SK-N-MC (cell line): ENCODE measurements at regions not wholly inside any gene's neighbourhood (a gene's known extent, or its start where the extent isn't known, plus 50 kb on each side); places are given as distances from the start of the nearest gene placed in this dataset.

Experiments
- DNase-seq: peaks from one replicate; pipeline ENCODE4 v3.0.0-alpha.2; 2011; ENCODE audit warnings: low read depth, low spot score
- H3K27ac ChIP-seq: fragments of 200-600 bp; sonication (generic); 2 replicates; pipeline ENCODE4 v1.5.1; 2016; ENCODE audit warnings: mixed run types
- H3K36me3 ChIP-seq: fragments of 200-600 bp; sonication (generic); 2 replicates; pipeline ENCODE4 v1.6.1; 2017; ENCODE audit warnings: antibody characterized with exemption, low read length, mixed read lengths; ENCODE audit not compliant: insufficient read depth
- H3K4me3 ChIP-seq: fragments of 200-600 bp; sonication (generic); 2 replicates; pipeline ENCODE4 v1.5.1; 2016
- H3K9ac ChIP-seq: fragments of 200-600 bp; sonication (generic); 2 replicates; pipeline ENCODE4 v1.8.0; 2017; ENCODE audit warnings: mixed run types, mixed read lengths; ENCODE audit not compliant: insufficient read length
- H3K9me3 ChIP-seq: fragments of 200-600 bp; sonication (generic); 2 replicates; pipeline ENCODE4 v1.6.1; 2017; ENCODE audit warnings: low read depth, mild to moderate bottlenecking, antibody characterized with exemption, low read length, moderate library complexity, mixed read lengths
- EZH2 ChIP-seq: fragments of 200-600 bp; sonication (generic); IDR thresholded peaks from one replicate; pipeline ENCODE4 v1.6.1; 2017; ENCODE audit warnings: antibody characterized with exemption
- FOXP2 ChIP-seq: optimal IDR thresholded peaks from 2 replicates; pipeline ENCODE3; 2011; ENCODE audit warnings: mild to moderate bottlenecking, moderate library complexity; ENCODE audit not compliant: insufficient read depth; ENCODE audit errors: extremely low read length, control extremely low read depth
- POLR2AphosphoS5 ChIP-seq: IDR thresholded peaks from 2 replicates; pipeline ENCODE4 v1.6.1; 2012; ENCODE audit warnings: mild to moderate bottlenecking, low read depth, low read length, borderline replicate concordance

GRCh38 chr1:91123319-91123718 is 101.5 kb upstream of the ZNF644 start:
- no peak for DNase-seq
- Histone ChIP-seq H3K27ac (no peak overlapping the region), H3K36me3 (no peaks in the 10 kb centered on the region), H3K9ac (no peak overlapping the region), H3K4me3 (no peak overlapping the region), H3K9me3 (no peaks in the 10 kb centered on the region)
- no peak for TF ChIP-seq EZH2
- no peak for TF ChIP-seq FOXP2
- no peak for TF ChIP-seq POLR2AphosphoS5

GRCh38 chr1:91122106-91122717 is 100.4 kb upstream of the ZNF644 start:
- TF ChIP-seq FOXP2: no peak
- TF ChIP-seq EZH2: no peak
- TF ChIP-seq POLR2AphosphoS5: no peak
- no peaks in the 10 kb centered on the region for H3K36me3 ChIP-seq
- DNase-seq: no peak
- H3K9me3 ChIP-seq: no peaks in the 10 kb centered on the region
- no peak overlapping the region for H3K4me3 ChIP-seq
- H3K27ac ChIP-seq: no peak overlapping the region
- no peak overlapping the region for H3K9ac ChIP-seq

- TF ChIP-seq FOXP2 (no peak), POLR2AphosphoS5 (no peak), EZH2 (no peak)
- DNase-seq: no peak
- Histone ChIP-seq H3K4me3 (no peak overlapping the region), H3K9me3 (no peaks in the 10 kb centered on the region), H3K9ac (no peak overlapping the region), H3K27ac (no peak overlapping the region), H3K36me3 (no peaks in the 10 kb centered on the region)
These were observed 99.5 kb upstream of the ZNF644 start for GRCh38 chr1:91121366-91121765.

- Histone ChIP-seq H3K4me3 (no peak overlapping the region), H3K27ac (no peak overlapping the region; the same call in 1 of the 2 replicates), H3K36me3 (no peaks in the 10 kb centered on the region), H3K9me3 (no peaks in the 10 kb centered on the region), H3K9ac (no peak overlapping the region)
- no peak for DNase-seq
- TF ChIP-seq FOXP2: no peak
- TF ChIP-seq POLR2AphosphoS5: no peak
- no peak for TF ChIP-seq EZH2
These were observed 99.1 kb upstream of the ZNF644 start for GRCh38 chr1:91120936-91121335.

GRCh38 chr1:91120421-91120820 is 98.6 kb upstream of the ZNF644 start:
- Histone ChIP-seq H3K4me3 (no peak overlapping the region), H3K9me3 (no peaks in the 10 kb centered on the region), H3K36me3 (no peaks in the 10 kb centered on the region), H3K9ac (no peak overlapping the region), H3K27ac (peak overlapping the region; percentile 60; the same call in 1 of the 2 replicates)
- TF ChIP-seq POLR2AphosphoS5 (no peak), EZH2 (no peak), FOXP2 (no peak)
- no peak for DNase-seq

- no peak for TF ChIP-seq EZH2
- no peak for TF ChIP-seq FOXP2
- TF ChIP-seq POLR2AphosphoS5: no peak
- no peak for DNase-seq
- Histone ChIP-seq H3K9ac (no peak overlapping the region), H3K4me3 (no peak overlapping the region), H3K9me3 (no peaks in the 10 kb centered on the region), H3K27ac (no peak overlapping the region), H3K36me3 (no peaks in the 10 kb centered on the region)
These were observed 82.9 kb upstream of the ZNF644 start for GRCh38 chr1:91104712-91105111.

GRCh38 chr1:91101328-91101727 is 79.5 kb upstream of the ZNF644 start:
- TF ChIP-seq EZH2 (no peak), POLR2AphosphoS5 (no peak), FOXP2 (no peak)
- DNase-seq: no peak

GRCh38 chr1:91099746-91100621 is 78.1 kb upstream of the ZNF644 start:
- H3K27ac ChIP-seq: no peak overlapping the region
- TF ChIP-seq FOXP2 (no peak), POLR2AphosphoS5 (no peak), EZH2 (no peak)
- DNase-seq: no peak
- no peak overlapping the region for H3K4me3 ChIP-seq
- H3K9me3 ChIP-seq: no peaks in the 10 kb centered on the region
- H3K36me3 ChIP-seq: no peaks in the 10 kb centered on the region
- no peak overlapping the region for H3K9ac ChIP-seq

More at GRCh38 chr1:91101328-91101727, 79.5 kb upstream of the ZNF644 start:
- no peak overlapping the region for H3K4me3 ChIP-seq
- no peaks in the 10 kb centered on the region for H3K9me3 ChIP-seq
- no peaks in the 10 kb centered on the region for H3K36me3 ChIP-seq
- no peak overlapping the region for H3K9ac ChIP-seq
- no peak overlapping the region for H3K27ac ChIP-seq
